HL-60 (cell line): ENCODE measurements at regions not wholly inside any gene's neighbourhood (a gene's known extent, or its start where the extent isn't known, plus 50 kb on each side); places are given as distances from the start of the nearest gene placed in this dataset.

Experiments
- DNase-seq, 2 experiments: peaks; one replicate each; pipeline ENCODE4 v3.0.0-alpha.2; 2010 to 2020; ENCODE audit warnings: low read depth in 1 of 2, low spot score in 1 of 2
- H3K27ac ChIP-seq: fragments of 250-450 bp; sonication (Bioruptor Pico); replicated peaks from 2 replicates; pipeline ENCODE4 v1.5.1; 2020; ENCODE audit warnings: mild to moderate bottlenecking, moderate library complexity
- H3K27me3 ChIP-seq: fragments of 250-450 bp; sonication (Bioruptor Pico); 2 replicates; pipeline ENCODE4 v1.5.1; 2021; ENCODE audit warnings: mild to moderate bottlenecking, moderate library complexity; ENCODE audit not compliant: insufficient read depth, poor library complexity, severe bottlenecking
- H3K4me3 ChIP-seq: replicated peaks from 2 replicates; pipeline ENCODE4 v1.5.1; 2011; ENCODE audit warnings: mild to moderate bottlenecking, control low read depth, low read length; ENCODE audit not compliant: insufficient read depth
- CTCF ChIP-seq: IDR thresholded peaks from one replicate; pipeline ENCODE4 v1.5.1; 2011; ENCODE audit warnings: low read length, control low read depth, inconsistent platforms; ENCODE audit not compliant: insufficient read depth
- GABPA ChIP-seq: IDR thresholded peaks from 2 replicates; pipeline ENCODE4 v1.6.1; 2012; ENCODE audit warnings: low read depth
- POLR2AphosphoS5 ChIP-seq: IDR thresholded peaks from 2 replicates; pipeline ENCODE4 v1.6.1; 2012; ENCODE audit warnings: low read depth
- SPI1 ChIP-seq: IDR thresholded peaks from 2 replicates; pipeline ENCODE4 v1.6.1; 2012; ENCODE audit warnings: low read depth, mild to moderate bottlenecking, borderline replicate concordance
- TF ChIP-seq, protein P1 (sequence below): IDR thresholded peaks from 2 replicates; pipeline ENCODE4 v1.6.1; 2012; ENCODE audit warnings: low read depth; ENCODE audit not compliant: insufficient replicate concordance

GRCh38 chr3:98701071-98701675 is 62.0 kb upstream of the ST3GAL6 start:
- no peak overlapping the region for H3K4me3 ChIP-seq
- no peak overlapping the region for H3K27ac ChIP-seq
- no peak for TF ChIP-seq CTCF
- TF ChIP-seq POLR2AphosphoS5: no peak
- TF ChIP-seq, protein P1, sequence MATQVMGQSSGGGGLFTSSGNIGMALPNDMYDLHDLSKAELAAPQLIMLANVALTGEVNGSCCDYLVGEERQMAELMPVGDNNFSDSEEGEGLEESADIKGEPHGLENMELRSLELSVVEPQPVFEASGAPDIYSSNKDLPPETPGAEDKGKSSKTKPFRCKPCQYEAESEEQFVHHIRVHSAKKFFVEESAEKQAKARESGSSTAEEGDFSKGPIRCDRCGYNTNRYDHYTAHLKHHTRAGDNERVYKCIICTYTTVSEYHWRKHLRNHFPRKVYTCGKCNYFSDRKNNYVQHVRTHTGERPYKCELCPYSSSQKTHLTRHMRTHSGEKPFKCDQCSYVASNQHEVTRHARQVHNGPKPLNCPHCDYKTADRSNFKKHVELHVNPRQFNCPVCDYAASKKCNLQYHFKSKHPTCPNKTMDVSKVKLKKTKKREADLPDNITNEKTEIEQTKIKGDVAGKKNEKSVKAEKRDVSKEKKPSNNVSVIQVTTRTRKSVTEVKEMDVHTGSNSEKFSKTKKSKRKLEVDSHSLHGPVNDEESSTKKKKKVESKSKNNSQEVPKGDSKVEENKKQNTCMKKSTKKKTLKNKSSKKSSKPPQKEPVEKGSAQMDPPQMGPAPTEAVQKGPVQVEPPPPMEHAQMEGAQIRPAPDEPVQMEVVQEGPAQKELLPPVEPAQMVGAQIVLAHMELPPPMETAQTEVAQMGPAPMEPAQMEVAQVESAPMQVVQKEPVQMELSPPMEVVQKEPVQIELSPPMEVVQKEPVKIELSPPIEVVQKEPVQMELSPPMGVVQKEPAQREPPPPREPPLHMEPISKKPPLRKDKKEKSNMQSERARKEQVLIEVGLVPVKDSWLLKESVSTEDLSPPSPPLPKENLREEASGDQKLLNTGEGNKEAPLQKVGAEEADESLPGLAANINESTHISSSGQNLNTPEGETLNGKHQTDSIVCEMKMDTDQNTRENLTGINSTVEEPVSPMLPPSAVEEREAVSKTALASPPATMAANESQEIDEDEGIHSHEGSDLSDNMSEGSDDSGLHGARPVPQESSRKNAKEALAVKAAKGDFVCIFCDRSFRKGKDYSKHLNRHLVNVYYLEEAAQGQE: no peak
- TF ChIP-seq SPI1: no peak
- TF ChIP-seq GABPA: no peak
- no peak for DNase-seq
- H3K27me3 ChIP-seq: no peaks in the 10 kb centered on the region

DNA sequence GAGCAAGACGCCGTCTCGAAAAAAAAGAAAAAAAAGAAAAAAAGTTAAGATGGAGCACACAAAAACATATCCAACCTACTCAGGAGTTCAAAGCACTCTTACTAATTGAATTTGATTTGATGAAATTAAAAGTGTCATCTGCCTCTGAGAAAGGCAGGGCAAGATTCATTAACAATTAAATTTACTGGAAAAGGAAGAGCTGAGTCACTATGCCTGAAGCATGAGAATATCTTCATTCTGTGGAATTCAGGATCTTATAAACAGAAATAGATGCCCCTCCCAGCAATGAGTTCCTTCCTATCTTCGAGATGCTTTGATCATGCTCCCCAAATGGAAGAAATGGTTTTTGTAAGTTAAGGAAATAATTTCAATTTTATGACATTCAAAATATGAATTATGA is 61.0 kb upstream of the ST3GAL6 start:
- DNase-seq: no peak
- Histone ChIP-seq H3K4me3 (no peak overlapping the region), H3K27me3 (no peaks in the 10 kb centered on the region), H3K27ac (no peak overlapping the region)
- TF ChIP-seq GABPA (no peak), POLR2AphosphoS5 (no peak), SPI1 (no peak), CTCF (no peak)
- TF ChIP-seq, protein P1: no peak

- no peak for DNase-seq
- TF ChIP-seq POLR2AphosphoS5 (no peak), GABPA (no peak), CTCF (no peak), SPI1 (no peak)
- TF ChIP-seq, protein P1: no peak
Measured at GRCh38 chr3:98705212-98705611, 57.9 kb upstream of the ST3GAL6 start.

More at GRCh38 chr3:98705212-98705611, 57.9 kb upstream of the ST3GAL6 start:
- Histone ChIP-seq H3K27ac (no peak overlapping the region), H3K4me3 (no peak overlapping the region), H3K27me3 (no peaks in the 10 kb centered on the region)
